ENCODE measurements at regions not wholly inside any gene's neighbourhood (a gene's known extent, or its start where the extent isn't known, plus 50 kb on each side); places are given as distances from the start of the nearest gene placed in this dataset.
A peak's percentile ranks its signal among the peaks of the same experiment; 100 is the strongest.

DNA sequence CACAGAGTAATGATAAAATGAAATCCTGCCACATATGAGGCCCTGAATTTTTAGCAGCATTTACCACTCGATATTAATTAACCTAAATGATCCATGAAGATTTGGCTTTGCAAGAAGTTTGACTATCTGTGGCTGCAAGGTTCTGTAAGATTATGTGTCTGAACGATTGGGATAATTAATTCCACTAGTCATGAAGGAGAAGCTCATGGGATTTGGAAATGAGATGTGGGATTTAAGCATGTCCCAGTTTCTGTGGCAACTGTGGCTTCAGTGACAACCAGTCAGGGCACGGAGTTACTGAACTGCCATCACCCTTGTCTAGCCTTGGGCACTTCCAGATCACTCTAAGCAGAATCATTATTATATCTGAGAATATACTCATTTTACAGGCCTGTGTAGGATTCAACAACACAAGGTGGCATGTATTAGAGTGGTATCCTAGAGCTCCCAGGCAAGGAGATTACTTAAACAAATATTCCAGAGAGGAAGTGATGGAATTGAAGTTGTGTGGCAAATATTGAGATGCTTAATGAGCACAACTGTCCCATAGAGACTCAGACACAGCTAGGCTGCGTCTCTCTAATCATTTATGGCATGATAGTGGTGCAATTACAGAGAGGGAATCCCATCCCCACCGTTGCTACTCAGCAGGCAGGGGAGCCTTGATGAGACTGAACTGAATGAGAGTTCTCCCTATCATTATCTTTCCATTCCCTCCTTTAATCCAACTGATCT is 205.0 kb upstream of the KRR1 start:
- no peak for DNase-seq

DNA sequence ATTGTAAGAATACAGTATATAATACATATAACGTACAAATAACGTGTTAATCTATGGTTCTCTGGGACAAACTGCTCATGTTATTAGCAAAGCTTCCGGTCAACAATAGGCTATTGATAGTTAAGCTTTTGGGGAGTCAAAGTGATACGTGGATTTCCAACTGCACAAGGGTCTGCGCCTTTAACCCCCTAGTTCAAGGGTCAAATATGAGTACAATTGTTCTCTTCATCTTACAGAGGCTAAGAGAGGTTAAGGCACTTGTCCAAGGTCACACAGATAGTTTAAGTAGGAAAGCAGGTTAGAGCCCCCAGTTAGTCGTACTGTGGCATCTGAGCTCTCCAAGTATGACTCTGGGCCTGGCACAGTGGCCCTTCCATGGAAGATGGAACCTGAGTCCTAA is 204.3 kb upstream of the KRR1 start:
- DNase-seq: no peak

DNA sequence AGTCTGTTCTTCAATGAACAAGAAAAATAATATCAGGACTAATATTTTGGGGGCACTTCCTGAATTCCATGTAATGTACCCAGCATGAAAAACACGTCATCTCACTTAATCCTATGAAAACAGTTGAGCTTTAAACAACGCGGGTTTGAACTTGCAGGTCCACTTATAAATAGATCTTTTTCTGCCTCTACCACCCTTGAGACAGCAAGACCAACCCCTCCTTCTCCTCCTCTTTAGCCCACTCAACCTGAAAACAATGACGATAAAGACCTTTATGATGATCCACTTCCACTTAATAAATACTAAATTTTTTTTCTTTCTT is 203.9 kb upstream of the KRR1 start:
- DNase-seq: no peak

DNA sequence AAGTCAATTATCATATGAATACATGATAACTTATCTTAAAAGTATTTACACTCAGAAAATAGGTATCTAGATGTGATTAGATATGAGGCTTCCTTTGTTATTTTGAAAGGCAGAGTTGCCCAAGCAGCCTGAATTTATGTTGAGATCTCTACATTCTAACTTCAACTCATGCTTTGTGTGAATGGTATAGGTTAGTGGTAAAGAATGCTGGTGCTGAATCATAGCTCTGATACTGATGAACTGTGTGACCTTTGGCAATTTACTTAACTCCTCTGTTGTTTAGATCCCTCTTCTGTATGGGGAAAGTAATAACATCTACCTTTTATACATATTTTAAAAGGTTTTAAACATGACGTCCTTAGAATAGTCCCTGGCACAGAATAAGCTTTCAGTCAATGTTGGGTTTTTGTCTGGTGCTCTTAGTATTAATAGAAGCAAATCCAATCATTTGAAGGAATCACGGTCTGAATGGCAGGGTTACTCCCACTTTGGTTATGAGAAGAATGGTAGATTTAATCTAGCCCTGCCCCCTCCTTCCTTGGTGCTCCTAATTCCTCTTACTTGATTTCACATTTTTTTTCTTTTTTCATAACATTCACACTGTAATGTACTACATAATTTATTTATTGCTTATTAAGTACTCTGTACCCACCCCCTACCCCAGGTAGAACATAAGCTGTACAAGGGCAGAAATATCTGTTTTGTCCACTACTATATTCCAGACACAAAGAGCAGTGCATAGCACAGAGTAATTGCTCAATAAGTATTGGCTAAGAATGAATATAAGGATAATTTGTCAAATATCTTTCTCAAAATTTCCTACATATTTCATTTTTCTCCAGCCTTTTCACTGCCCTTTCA is 203.3 kb upstream of the KRR1 start:
- DNase-seq: no peak

DNA sequence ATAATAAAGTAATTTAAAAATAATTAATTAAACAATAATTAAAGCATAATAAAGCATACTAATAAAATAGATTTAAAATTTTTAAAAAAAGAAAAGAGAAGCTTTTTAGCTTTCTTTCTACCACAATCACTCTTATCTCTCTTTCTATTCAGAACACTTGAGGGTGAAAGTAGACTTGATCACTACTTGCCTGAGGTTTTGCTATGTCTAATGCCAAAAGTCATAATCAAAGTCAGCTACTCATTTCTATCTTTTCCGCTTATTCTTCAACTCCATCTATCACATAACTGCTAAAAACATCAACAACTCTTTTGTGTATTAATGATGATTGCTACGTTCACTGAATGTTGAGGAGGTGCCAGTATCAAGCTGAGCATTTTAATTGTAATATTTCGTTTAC is 202.0 kb upstream of the KRR1 start:
- DNase-seq: no peak

DNA sequence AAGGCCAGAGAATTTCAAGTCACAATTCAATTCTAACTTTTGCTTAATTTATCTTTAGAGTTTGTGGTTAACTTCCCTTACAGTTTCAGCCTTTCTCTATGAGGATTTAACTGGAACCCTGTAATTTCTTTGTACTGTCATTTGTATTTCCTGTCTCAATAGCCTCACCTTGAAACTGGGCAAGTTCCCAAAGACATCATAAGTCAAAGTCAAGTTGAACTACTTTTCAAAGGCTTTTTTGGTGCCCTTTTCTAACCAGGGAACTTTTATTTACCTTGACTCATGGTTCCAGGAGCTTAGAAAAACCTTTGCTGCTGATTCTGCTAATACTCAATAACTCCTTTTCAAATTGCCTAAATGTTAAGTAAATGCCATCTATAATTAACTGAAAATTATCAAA is 200.8 kb upstream of the KRR1 start:
- DNase-seq: no peak

DNA sequence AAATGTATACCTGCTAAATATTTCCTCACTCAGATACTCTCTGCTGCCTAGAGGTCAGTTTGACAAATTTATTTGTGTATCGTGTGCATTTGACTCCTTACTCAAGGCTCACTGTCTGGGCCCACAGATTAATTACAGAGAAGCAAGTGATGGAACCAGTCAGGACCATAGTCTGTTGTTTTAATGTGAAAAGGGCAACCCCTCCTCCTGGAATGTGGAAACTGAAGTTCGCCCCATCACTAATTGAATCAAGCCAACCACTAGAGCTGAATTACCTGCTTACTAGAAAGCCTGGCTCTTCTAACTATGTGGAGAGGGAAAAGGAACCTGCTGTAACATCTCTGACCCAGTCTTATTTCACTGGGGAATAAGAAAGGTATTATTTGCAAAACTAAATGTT is 199.9 kb upstream of the KRR1 start:
- DNase-seq: no peak

DNA sequence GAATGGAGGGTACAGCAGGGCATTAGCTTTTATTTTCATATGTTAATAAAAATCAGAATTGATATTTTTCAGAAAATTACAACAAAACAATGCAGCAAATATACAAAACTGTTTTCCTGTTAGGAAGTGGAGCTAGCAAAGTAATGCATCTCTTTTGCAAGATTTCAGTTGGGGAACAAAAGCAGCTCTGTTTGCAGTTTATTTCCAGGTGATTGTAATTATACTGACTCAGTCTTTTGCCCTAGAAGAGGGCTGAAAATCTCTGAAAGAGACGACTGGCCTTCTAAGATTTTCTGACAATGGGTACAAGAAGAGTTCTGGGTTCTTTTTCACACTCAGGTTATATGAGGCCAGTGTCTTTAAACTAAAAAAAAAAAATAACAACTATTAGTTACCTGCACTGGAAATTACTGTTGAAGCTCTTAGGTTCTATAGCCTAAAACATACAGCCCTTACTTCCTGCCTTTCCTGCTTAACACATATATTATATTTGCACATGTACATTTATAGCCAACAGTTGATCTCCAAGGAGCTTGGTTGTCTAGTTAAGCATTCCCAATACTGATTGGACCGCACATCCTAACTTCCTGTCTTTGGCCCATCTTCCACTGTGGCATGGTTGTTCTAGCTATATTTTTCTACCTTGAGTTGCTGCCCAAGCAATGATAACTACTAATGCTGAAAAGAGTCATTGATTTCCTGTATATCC is 199.1 kb upstream of the KRR1 start:
- DNase-seq: no peak

DNA sequence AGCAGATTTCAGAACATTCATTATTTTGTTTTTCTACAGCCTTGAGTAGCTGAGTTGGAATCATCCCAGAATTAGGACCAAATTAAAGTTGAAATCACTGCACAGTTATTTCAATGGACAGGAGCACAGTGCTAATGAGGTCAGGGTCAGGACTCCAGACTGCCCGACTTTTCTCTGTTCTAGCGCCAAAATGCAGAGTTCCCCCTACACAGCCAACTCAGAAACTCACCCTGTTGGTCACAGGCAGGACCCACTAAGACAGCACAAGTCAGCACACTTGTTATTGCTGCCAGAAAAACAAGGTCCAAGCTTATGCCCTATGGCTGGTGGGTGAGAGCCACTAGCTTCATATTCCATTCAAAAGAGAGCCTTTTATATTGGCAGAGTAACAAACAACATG is 198.1 kb upstream of the KRR1 start:
- DNase-seq: no peak

DNA sequence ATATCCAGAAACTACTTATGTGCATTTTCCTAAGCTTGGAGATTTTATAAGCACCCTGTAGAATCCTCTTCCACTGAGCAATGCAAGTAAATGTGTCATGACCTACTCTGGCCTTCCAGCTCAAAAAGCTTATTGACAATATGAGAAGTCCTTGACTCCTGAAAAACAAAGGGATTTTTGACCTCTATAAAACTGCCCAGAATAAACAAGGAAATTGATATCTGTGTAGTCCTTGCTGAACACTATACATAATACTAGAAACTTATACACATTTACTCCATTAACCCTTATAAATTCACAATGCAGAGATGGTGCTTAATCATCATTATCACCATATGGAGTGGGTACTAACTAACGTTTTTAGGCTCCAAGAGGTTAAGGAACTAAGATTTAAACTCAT is 197.4 kb upstream of the KRR1 start:
- no peak for DNase-seq

DNA sequence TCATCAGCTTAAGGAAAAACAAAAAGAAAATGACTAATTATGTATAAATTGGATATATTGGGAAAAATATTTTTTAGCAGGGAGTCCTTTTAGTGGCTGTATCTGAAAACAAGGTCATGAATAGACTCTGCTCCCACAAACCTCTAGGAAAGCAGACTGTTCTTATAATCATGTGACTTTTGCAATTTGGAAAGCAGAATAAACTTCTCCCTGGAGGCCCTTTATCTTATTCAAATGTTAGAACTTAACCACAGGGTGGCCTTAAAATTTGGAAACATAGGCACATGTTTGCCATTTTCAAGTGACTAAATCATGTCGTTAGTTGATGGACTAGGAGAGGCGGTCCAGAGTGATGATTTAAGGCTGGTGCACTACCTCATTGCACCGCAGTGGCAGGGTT is 196.6 kb upstream of the KRR1 start:
- DNase-seq: no peak

DNA sequence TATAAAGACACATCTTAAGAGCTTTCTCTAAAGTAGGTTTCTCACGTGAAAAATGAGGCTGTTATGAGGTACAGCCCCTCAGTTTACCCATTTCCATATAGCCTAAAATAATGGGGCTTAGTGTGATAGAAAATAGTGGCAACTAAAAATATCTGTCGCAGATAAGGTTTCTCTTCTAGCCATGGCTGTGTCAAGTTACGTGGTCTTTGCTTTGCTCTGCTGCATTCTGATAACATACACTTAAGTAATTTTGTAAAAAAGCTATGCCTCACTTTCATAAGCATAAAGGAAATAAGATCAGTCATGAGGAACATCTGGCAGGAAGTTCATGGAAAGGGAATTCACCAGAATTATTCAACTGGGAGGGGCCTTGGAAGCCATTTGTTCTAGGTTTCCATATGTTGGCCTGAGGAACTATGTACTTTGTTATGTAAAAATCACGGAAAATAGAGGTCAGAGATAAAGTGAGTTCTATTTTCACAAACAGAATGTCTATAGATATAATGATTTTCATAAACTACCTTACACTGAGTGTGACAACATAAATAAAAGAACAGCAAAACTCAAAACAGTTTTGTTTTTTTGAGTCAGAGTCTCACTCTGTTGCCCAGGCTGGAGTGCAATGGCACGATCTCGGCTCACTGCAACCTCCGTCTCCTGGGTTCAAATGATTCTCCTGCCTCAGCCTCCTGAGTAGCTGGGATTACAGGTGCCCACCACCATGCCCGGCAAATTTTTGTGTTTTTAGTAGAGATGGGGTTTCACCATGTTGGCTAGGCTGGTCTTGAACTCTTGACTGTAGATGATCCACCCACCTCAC is 195.6 kb upstream of the KRR1 start:
- peak; percentile 81 for DNase-seq

DNA sequence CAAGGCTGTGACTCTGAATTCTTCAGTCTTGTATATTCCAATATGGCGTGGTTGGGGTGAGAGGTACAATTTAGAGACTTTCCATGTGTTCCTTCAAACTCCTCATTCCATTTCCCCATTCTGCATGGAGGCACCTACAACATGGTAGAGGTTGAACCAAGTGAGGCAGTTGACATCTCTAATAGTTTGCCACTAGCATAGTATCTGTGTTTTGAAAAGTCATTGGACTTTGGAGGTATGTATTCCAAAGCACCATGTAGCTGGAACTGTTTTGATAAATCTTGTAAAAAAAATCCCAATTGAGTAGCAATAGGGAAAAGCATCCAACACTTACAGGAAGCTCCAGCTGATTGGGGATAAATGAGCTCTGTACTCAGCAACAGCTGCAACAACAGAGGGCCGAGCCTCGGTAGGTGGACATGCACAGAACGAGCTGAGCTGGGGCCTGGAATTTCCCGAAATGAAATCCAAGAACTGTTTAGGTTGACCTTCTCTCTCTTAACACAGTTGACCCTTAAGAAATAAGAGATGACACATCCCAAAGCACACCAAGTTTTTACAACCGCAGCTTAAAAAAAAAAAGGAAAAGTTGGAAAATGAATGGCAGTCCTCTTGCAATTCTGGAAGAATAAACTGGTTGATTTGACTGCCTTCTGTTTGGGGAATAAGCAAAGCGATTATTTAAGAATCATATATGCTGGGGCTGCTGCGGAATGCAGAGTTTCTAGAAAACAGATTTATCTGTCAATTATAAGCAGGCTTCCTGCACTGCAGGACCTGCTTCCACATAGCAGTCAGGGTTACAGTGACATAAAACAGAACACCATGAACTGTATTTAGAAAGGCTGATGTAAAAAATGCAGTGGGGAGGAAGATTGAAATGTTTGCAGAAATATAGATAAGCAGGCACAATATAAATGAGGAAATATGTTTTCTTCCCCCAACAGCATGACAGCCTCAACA is 194.6 kb upstream of the KRR1 start:
- DNase-seq: peak; percentile 97

DNA sequence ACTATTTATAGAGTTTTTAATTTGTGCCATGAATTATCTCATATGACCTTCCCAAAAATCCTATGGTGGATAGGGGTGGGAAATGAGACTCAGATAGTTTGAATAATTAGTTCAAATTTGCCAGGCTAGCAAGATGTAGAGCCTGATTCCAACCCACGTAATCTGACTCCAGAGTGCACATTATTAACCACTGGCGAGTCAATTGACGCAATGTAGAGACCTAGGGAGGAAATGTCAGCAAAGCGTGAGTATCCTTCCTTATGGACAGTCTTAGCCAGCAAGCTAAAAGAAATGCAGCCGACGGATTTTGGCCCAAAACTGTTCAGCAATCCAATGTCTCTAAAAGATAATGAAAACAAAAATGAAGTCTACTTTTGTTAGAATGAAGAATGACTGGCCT is 193.3 kb upstream of the KRR1 start:
- peak; percentile 58 for DNase-seq

DNA sequence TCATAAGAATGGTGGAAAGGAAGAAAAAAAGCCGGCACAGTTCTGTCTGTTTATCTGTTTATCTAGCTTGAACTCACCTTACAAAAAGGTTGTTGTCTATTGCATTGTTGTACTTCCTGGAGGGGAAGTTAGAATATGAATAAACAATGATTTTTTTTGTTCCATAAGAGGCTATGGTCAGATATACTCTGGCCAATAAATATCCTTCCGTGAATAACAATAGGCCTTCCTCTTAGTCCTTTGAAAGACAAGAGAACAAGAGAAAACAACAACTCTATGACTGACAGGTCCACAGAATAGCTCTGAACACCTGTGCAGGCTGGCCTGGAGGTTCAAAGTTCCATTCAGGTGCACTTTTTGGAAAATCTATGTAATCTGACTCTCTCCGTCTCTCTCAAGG is 192.8 kb upstream of the KRR1 start:
- no peak for DNase-seq

DNA sequence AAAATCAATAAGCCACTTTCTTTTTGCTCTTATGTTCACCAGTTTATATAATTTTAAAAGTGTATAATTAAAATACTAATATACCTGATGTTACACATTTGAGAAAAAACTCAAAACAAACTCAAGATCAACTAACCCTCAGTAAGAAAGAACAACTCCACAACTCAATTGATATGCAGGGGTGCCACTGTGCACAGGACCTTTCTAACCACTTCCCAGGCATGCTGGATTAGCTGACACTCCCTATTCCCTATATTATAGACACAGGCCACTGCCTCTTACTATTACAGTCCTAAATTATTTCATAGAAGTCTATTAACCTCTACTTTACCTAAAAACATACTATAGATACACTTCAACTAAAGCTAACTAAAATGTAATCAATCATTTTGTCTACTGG is 191.7 kb upstream of the KRR1 start:
- no peak for DNase-seq

DNA sequence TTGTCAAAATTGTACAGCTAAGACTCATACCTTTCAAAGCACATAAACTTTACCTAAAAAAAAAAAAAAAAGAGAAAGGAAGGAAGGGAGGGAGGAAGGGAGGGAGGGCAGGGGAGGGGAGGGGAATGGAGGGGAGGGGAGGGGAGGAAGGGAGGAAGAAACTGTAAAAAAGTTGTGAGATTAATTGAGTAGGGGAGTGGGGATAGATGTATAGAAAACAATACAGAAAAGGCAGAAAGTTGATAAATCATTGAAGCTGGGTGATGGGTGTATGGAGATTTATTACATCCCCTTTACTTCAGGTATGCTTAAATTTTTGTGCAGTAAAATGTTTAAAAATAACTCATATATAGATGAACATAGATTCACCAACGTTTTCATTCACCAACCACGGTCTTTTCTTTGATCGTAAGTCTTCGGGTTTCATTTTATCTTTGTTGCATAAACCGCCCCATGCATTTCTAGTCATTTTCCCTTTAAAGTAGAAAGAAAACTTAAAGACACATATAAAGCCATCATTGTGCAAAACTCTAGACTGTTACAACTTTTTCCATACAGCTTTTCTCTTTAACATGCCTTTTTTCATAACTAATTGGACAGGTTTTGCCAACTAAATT is 191.2 kb upstream of the KRR1 start:
- DNase-seq: no peak

DNA sequence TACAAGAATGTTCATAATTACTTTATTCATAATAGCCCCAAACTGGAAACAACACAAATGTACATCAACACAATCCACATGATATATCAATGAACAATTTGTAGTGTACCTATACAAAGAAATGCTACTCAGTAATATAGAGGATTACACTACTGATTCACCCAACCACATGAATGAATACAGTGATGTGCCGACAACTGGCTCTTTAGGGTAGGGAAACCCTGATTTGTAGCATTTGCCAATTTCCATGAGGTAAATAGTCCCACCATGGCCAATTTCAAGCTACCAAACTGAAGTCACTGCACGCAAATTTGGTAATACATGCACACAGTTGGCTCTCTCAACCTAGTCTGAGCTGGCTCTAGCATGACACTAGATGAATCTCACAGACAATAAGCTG is 190.4 kb upstream of the KRR1 start:
- DNase-seq: no peak

DNA sequence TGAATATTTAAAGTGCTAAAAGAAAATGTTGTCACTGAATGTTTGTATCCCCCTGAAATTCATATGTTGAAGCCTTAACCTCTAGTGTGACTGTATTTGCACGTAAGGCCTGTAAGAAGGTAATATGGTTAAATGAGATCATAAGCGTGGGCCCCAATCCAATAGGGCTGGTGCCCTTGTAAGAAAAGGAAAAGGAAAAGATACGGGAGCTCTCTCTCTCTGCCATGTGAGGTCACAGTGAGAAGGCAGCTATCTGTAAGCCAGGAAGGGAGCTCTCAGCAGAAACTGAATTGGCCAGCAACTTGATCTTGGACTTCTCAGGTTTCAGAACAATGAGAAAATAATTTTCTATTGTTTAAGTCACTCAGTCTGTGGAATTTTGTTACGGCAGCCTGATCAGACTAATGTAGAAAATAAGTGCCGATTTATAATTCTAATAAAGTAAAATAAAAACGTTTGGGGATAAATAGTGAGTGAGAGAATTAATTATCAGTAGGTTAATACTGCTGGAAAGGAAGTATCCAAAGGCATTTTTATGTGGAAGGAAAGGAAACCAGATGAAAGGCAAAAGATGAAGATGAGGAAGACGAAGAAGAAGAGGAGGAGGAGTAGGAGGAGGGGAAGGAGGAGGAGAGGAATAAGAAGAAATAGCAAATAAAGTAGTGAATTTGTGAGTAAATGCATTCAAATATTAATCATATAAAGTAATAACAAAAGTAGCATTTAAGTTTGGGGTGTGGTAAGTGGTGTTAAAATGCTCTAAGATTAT is 188.5 kb upstream of the KRR1 start:
- DNase-seq: peak; percentile 44

DNA sequence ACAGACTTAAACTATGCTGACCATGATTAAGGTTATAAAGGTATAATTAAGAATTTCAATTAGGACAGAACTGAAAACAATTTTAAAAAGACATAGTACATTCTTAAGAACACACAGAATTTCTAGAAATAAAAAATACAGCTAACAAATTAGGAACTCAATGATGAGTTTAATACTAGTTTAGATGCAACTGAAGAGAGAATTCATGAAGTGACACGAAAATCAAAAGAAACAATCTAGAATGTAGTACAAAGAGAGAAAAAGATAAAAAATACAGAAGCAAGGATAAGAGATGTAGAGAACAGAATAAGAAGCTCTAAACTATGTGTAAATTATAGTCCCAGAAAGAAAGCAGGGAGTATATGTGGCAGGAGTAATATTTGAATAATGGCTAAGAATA is 187.8 kb upstream of the KRR1 start:
- no peak for DNase-seq

DNA sequence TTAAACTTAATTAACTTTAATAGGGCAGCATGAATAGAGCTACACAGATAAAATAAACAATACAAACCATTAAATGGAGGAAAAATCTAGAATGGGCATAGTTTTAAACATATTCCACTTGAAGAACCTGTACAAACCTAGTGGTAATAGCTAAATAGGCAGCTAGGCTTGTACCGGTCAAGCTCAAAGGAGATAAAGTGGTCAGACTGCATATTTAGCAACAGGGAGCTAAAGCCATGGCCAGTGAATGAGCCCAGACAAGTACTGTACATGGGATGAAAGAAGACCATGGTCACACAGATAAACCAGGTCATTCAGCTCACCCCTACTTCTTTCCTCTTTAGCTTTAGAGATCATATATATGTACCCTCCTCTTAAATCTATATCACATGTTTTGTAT is 186.6 kb upstream of the KRR1 start:
- DNase-seq: no peak
